Astrocyte (in vitro differentiated cells and primary cell): ENCODE measurements at regions not wholly inside any gene's neighbourhood (a gene's known extent, or its start where the extent isn't known, plus 50 kb on each side); places are given as distances from the start of the nearest gene placed in this dataset.

Experiments
- CTCF ChIP-seq: IDR thresholded peaks from 2 replicates; pipeline ENCODE4 v1.5.1; 2011; ENCODE audit warnings: low read depth, mild to moderate bottlenecking, inconsistent platforms, low read length, moderate library complexity; ENCODE audit not compliant: insufficient read depth
- EZH2 ChIP-seq: IDR thresholded peaks from 2 replicates; pipeline ENCODE4 v1.6.1; 2012; ENCODE audit warnings: mild to moderate bottlenecking, low read length, inconsistent platforms; ENCODE audit not compliant: insufficient read depth

GRCh38 chr10:2908851-2909630 lies 158.3 kb upstream of the PFKP start:
- TF ChIP-seq CTCF = no peak
- TF ChIP-seq EZH2 = no peak
